ENCODE measurements at regions not wholly inside any gene's neighbourhood (a gene's known extent, or its start where the extent isn't known, plus 50 kb on each side); places are given as distances from the start of the nearest gene placed in this dataset.

DNA sequence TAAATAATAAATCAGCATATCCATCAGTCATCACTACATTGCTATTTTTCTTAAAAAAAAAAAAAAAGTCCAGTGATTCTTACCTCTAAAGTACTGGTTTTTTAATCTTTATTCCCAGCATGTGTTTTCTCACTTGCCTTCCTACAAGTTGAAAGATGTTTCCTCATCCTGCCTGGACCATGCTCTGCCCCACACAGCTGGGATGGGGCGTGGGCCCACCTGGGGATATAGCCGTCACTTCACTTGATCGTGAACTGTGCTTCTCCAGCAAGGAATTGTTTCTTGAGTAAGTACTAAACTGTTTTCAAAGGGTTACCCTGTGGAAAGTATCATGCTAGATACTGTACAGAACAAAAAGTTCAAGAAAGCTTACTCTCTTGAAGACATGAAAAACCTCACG, 212.6 kb upstream of the HTR1E start:
- ATAC-seq (ENCODE audit: insufficient number of reproducible peaks, low FRiP score, low read depth): no peak

DNA sequence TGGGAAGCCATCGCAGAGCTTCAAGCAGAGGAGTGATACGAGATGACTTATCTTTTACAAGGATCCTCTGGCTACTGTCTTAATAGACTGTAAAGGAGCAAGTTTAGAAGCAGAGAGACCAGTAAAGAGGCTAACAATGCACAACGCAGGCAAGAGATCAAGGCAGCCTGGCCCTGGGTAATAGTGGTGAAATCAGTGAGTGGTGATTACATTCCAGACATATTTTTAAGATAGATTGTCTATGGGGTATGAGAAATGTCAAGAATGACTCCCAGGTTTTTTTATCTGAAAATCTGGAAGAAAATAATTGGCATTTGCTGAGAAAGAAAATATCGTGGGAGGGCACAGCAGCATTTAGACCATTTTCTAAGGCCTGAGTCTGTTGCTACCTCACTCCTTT, 213.6 kb upstream of the HTR1E start:
- Histone ChIP-seq H3K4me3 (no peak overlapping the region), H3K9me3 (no peaks in the 10 kb centered on the region), H3K27ac (no peak overlapping the region), H3K4me1 (ENCODE audit: control insufficient read depth in 1 of 2, low read depth in 2 of 2) (no peaks in the 10 kb centered on the region), H3K27me3 (replicated peaks; ENCODE audit: insufficient read depth) (no peaks in the 10 kb centered on the region), H3K36me3 (no peaks in the 10 kb centered on the region)
- TF ChIP-seq, protein P1, sequence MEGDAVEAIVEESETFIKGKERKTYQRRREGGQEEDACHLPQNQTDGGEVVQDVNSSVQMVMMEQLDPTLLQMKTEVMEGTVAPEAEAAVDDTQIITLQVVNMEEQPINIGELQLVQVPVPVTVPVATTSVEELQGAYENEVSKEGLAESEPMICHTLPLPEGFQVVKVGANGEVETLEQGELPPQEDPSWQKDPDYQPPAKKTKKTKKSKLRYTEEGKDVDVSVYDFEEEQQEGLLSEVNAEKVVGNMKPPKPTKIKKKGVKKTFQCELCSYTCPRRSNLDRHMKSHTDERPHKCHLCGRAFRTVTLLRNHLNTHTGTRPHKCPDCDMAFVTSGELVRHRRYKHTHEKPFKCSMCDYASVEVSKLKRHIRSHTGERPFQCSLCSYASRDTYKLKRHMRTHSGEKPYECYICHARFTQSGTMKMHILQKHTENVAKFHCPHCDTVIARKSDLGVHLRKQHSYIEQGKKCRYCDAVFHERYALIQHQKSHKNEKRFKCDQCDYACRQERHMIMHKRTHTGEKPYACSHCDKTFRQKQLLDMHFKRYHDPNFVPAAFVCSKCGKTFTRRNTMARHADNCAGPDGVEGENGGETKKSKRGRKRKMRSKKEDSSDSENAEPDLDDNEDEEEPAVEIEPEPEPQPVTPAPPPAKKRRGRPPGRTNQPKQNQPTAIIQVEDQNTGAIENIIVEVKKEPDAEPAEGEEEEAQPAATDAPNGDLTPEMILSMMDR (IDR thresholded peaks at IDR 0.05): no peak
- ATAC-seq (ENCODE audit: insufficient number of reproducible peaks, low FRiP score, low read depth) (no peak), DNase-seq (ENCODE audit: low spot score) (no peak)

More for the DNA sequence above, 212.6 kb upstream of the HTR1E start:
- no peaks in the 10 kb centered on the region for H3K9me3 ChIP-seq
- no peaks in the 10 kb centered on the region for H3K36me3 ChIP-seq
- no peaks in the 10 kb centered on the region for H3K4me1 ChIP-seq (ENCODE audit: control insufficient read depth in 1 of 2, low read depth in 2 of 2)
- no peak for DNase-seq (ENCODE audit: low spot score)
- H3K4me3 ChIP-seq: no peak overlapping the region
- no peak overlapping the region for H3K27ac ChIP-seq
- no peaks in the 10 kb centered on the region for H3K27me3 ChIP-seq (replicated peaks; ENCODE audit: insufficient read depth)
- TF ChIP-seq, protein P1 (IDR thresholded peaks at IDR 0.05): no peak

DNA sequence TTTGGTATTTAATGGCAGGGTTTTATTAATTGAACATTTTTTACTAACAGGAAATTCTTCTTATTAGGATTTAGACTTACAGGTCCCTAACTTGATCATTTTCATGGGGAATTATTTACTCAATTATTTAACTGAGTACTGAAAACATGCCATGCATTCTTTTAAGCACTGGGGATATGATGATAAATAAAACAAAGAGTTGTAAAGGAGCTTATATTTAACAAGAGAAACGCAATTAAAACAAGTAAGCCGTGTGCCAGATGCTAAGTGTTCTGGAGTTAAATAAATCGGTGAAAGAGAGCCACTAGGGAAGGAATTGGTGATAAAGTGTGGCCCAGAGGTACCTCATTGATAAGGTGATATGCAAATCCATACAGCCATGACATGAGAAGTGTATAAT, 214.2 kb upstream of the HTR1E start:
- TF ChIP-seq, protein P1 (IDR thresholded peaks at IDR 0.05): no peak
- DNase-seq (ENCODE audit: low spot score): no peak
- ATAC-seq (ENCODE audit: insufficient number of reproducible peaks, low FRiP score, low read depth): no peak

DNA sequence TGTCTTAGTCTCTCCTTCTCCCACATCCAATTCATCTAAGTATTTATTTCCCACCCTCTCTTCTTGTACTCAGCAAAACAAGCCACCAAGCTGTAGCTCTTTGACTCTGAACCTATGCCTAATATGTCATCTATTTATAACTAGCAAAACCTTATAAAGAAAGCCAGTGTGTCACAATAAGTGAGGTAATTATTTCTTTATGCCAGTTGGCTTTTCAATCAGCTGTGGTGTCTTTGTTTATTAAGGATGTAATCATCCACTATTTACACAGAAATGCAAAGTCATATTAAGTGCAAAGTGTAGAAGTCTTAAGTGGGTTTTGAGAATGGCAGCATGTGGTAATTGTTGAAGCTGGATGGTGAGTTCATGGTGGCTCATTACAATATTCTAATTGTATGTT, 215.2 kb upstream of the HTR1E start:
- no peaks in the 10 kb centered on the region for H3K27me3 ChIP-seq (replicated peaks; ENCODE audit: insufficient read depth)
- no peak for DNase-seq (ENCODE audit: low spot score)
- no peaks in the 10 kb centered on the region for H3K4me1 ChIP-seq (ENCODE audit: control insufficient read depth in 1 of 2, low read depth in 2 of 2)
- H3K4me3 ChIP-seq: no peak overlapping the region
- no peaks in the 10 kb centered on the region for H3K36me3 ChIP-seq
- ATAC-seq (ENCODE audit: insufficient number of reproducible peaks, low FRiP score, low read depth): no peak
- TF ChIP-seq, protein P1 (IDR thresholded peaks at IDR 0.05): no peak
- no peak overlapping the region for H3K27ac ChIP-seq
- no peaks in the 10 kb centered on the region for H3K9me3 ChIP-seq

More for the DNA sequence above, 214.2 kb upstream of the HTR1E start:
- H3K27ac ChIP-seq: no peak overlapping the region
- H3K27me3 ChIP-seq (replicated peaks; ENCODE audit: insufficient read depth): no peaks in the 10 kb centered on the region
- no peaks in the 10 kb centered on the region for H3K36me3 ChIP-seq
- H3K4me1 ChIP-seq (ENCODE audit: control insufficient read depth in 1 of 2, low read depth in 2 of 2): no peaks in the 10 kb centered on the region
- H3K4me3 ChIP-seq: no peak overlapping the region
- no peaks in the 10 kb centered on the region for H3K9me3 ChIP-seq

DNA sequence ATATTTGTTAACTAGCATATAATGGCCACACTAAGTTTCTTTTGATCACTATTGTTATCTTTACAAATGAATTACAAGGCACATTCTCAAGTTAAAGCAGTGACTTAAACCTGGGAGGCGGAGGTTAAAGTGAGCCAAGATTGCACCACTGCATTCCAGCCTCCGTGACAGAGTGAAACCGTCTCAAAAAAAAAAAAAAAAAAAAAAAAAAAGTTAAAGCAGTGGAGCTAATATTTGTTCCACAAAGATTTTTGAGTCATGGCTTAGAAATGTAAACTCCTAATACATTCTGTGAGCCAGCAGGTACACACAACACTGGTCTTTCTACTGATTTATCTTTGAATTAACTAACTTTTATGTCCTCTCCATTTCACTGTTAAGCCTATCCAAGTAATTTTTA, 221.7 kb upstream of the HTR1E start:
- Histone ChIP-seq H3K36me3 (no peaks in the 10 kb centered on the region), H3K4me3 (no peak overlapping the region), H3K9me3 (no peaks in the 10 kb centered on the region), H3K4me1 (ENCODE audit: control insufficient read depth in 1 of 2, low read depth in 2 of 2) (no peaks in the 10 kb centered on the region), H3K27ac (no peak overlapping the region), H3K27me3 (replicated peaks; ENCODE audit: insufficient read depth) (no peaks in the 10 kb centered on the region)
- ATAC-seq (ENCODE audit: insufficient number of reproducible peaks, low FRiP score, low read depth) (no peak), DNase-seq (ENCODE audit: low spot score) (no peak)
- TF ChIP-seq, protein P1 (IDR thresholded peaks at IDR 0.05): no peak

Data from thoracic aorta (tissue), 2 donors.